ENCODE measurements at regions not wholly inside any gene's neighbourhood (a gene's known extent, or its start where the extent isn't known, plus 50 kb on each side); places are given as distances from the start of the nearest gene placed in this dataset.
"Not testable (repeated sequence)": the region's sequence is repeated elsewhere in the genome, so short reads cannot be mapped to it uniquely, and the experiment has no call there.

GRCh38 chr11:121358760-121359159 is 66.2 kb downstream of the SC5D start:
- H3K36me3 ChIP-seq: no peaks in the 10 kb centered on the region
- no peak overlapping the region for H3K27ac ChIP-seq
- H3K4me3 ChIP-seq: no peak overlapping the region
- no peak for DNase-seq (ENCODE audit: extremely low spot score in 2 of 2)
- no peaks in the 10 kb centered on the region for H3K9me3 ChIP-seq
- no peak for TF ChIP-seq POLR2A (IDR thresholded peaks at IDR 0.05)
- no peak for TF ChIP-seq POLR2AphosphoS5 (IDR thresholded peaks at IDR 0.05; ENCODE audit: insufficient read depth in 1 of 2, low read depth in 1 of 2)
- no peak for TF ChIP-seq CTCF (IDR thresholded peaks at IDR 0.05)
- intact Hi-C loops (cut with DNase I): no loop called here
- no peaks in the 10 kb centered on the region for H3K4me1 ChIP-seq
- no peaks in the 10 kb centered on the region for H3K27me3 ChIP-seq

GRCh38 chr11:121359591-121359990 is 67.0 kb downstream of the SC5D start:
- intact Hi-C loops (cut with DNase I): no loop called here
- H3K27me3 ChIP-seq: no peaks in the 10 kb centered on the region
- H3K36me3 ChIP-seq: no peaks in the 10 kb centered on the region
- H3K4me3 ChIP-seq: no peak overlapping the region
- no peak overlapping the region for H3K27ac ChIP-seq
- H3K4me1 ChIP-seq: no peaks in the 10 kb centered on the region
- no peaks in the 10 kb centered on the region for H3K9me3 ChIP-seq
- TF ChIP-seq CTCF (IDR thresholded peaks at IDR 0.05) (no peak), POLR2A (IDR thresholded peaks at IDR 0.05) (no peak), POLR2AphosphoS5 (IDR thresholded peaks at IDR 0.05; ENCODE audit: insufficient read depth in 1 of 2, low read depth in 1 of 2) (no peak)
- DNase-seq (ENCODE audit: extremely low spot score in 2 of 2): no peak

GRCh38 chr11:121362955-121363354 is 70.4 kb downstream of the SC5D start:
- H3K4me3 ChIP-seq; H3K4me1 ChIP-seq; DNase-seq (ENCODE audit: extremely low spot score in 2 of 2); intact Hi-C loops (cut with DNase I); H3K27ac ChIP-seq; H3K9me3 ChIP-seq; H3K27me3 ChIP-seq; H3K36me3 ChIP-seq: not testable (repeated sequence)

GRCh38 chr11:121365304-121365703 is 72.7 kb downstream of the SC5D start:
- TF ChIP-seq POLR2AphosphoS5 (IDR thresholded peaks at IDR 0.05; ENCODE audit: insufficient read depth in 1 of 2, low read depth in 1 of 2) (no peak), CTCF (IDR thresholded peaks at IDR 0.05) (no peak), POLR2A (IDR thresholded peaks at IDR 0.05) (no peak)
- no peaks in the 10 kb centered on the region for H3K36me3 ChIP-seq
- intact Hi-C loops (cut with DNase I): no loop called here
- H3K27ac ChIP-seq: no peak overlapping the region
- peaks cover 19% of the 10 kb centered on the region for H3K4me1 ChIP-seq
- no peaks in the 10 kb centered on the region for H3K9me3 ChIP-seq
- no peak overlapping the region for H3K4me3 ChIP-seq
- no peaks in the 10 kb centered on the region for H3K27me3 ChIP-seq
- no peak for DNase-seq (ENCODE audit: extremely low spot score in 2 of 2)

- Histone ChIP-seq H3K36me3 (no peaks in the 10 kb centered on the region), H3K4me1 (peaks cover 19% of the 10 kb centered on the region), H3K27ac (no peak overlapping the region), H3K27me3 (no peaks in the 10 kb centered on the region), H3K9me3 (no peaks in the 10 kb centered on the region), H3K4me3 (no peak overlapping the region)
- TF ChIP-seq POLR2A (IDR thresholded peaks at IDR 0.05) (no peak), CTCF (IDR thresholded peaks at IDR 0.05) (no peak), POLR2AphosphoS5 (IDR thresholded peaks at IDR 0.05; ENCODE audit: insufficient read depth in 1 of 2, low read depth in 1 of 2) (no peak)
- intact Hi-C loops (cut with DNase I): no loop called here
- DNase-seq (ENCODE audit: extremely low spot score in 2 of 2): no peak
These were observed 73.5 kb downstream of the SC5D start for GRCh38 chr11:121366038-121366437.
